Heart right ventricle (tissue), 16 donors: ENCODE measurements at regions not wholly inside any gene's neighbourhood (a gene's known extent, or its start where the extent isn't known, plus 50 kb on each side); places are given as distances from the start of the nearest gene placed in this dataset.

ENCODE experiments used
- ATAC-seq, 8 donors: fragments of 200-7000 bp; cut with Tn5 transposase; one replicate each; pipeline ENCODE4 v1.9.1; 2020; ENCODE audit warnings: mild to moderate bottlenecking in 8 of 8, moderate library complexity in 8 of 8, moderate number of reproducible peaks in 1 of 8
- DNase-seq, 2 donors: peaks; one replicate each; pipeline ENCODE4 v3.0.0-alpha.2; 2020
- H3K27ac ChIP-seq, 10 donors: fragments of 200-600 bp; sonication (generic) in 2 of 10; one replicate each; pipeline versions ENCODE4 v1.5.0 to v1.8.0; 2020 to 2022; ENCODE audit warnings: mild to moderate bottlenecking in 3 of 10
- H3K27me3 ChIP-seq, 7 donors: fragments of 200-600 bp; one replicate each; pipeline ENCODE4 v1.8.0; 2021 to 2022; ENCODE audit warnings: mild to moderate bottlenecking in 2 of 7
- H3K36me3 ChIP-seq, 9 donors: fragments of 200-600 bp; sonication (generic) in 1 of 9; one replicate each; pipeline versions ENCODE4 v1.5.0 to v1.8.0; 2020 to 2022; ENCODE audit warnings: mild to moderate bottlenecking in 2 of 9
- H3K4me1 ChIP-seq, 9 donors: fragments of 200-600 bp; sonication (generic) in 1 of 9; one replicate each; pipeline versions ENCODE4 v1.5.0 to v1.8.0; 2020 to 2022; ENCODE audit warnings: mild to moderate bottlenecking in 4 of 9
- H3K4me3 ChIP-seq, 10 donors: fragments of 200-600 bp; sonication (generic) in 2 of 10; one replicate each; pipeline versions ENCODE4 v1.5.0 to v1.8.0; 2020 to 2022; ENCODE audit warnings: mild to moderate bottlenecking in 7 of 10, moderate library complexity in 2 of 10
- H3K9me3 ChIP-seq, 11 donors: fragments of 200-600 bp in 10 of 11; sonication (generic) in 2 of 11; one replicate each; pipeline versions ENCODE4 v1.5.0 to v1.8.0; 2013 to 2022; ENCODE audit warnings: mild to moderate bottlenecking in 2 of 11, control low read depth in 1 of 11, moderate library complexity in 1 of 11
- CTCF ChIP-seq, 9 donors: fragments of 200-600 bp; sonication (generic) in 2 of 9; IDR thresholded peaks; one replicate each; pipeline versions ENCODE4 v1.5.0 to v1.8.0; 2021 to 2022; ENCODE audit warnings: antibody characterized with exemption in 9 of 9, mild to moderate bottlenecking in 5 of 9, moderate library complexity in 1 of 9
- WGBS, 2 donors: extraction: QIAGEN DNeasy Blood & Tissue Kit; methylation state at CpG; one replicate each; pipeline ENCODE4 v1.1.7; 2013; ENCODE audit warnings: inconsistent platforms in 1 of 2; 5-methylcytosine and 5-hydroxymethylcytosine counted together
- intact Hi-C, 10 donors: fragments of 100-400 bp; cut with DNase I; formaldehyde crosslinking; loops; one replicate each; pipeline versions ENCODE4 v1.11.1 to v1.14.2; 2022
- donor health status: Arrhythmogenic right ventricular cardiomyopathy.
- donor health status: ischemic (EF 13 %, LVEDD 7.1; RV severe dilation, severe dysfunction).
- donor health status: healthy with polysubstance abuse.
- donor health status: DM: no; HTN: yes; CAD: no.
- donor health status: DM: no; HTN: no; CAD: no.
- donor health status: ischemic (EF 25% LVEDD 6.9; RV normal size, moderate dysfunction).
- donor health status: ischemic (EF 25% LVEDD 5.7; RV mildly dilated, moderate dysfunction).
- donor health status: healthy.
- donor health status: DM: yes; HTN: yes; CAD: no.
- donor health status: Ischemic cardiomyopathy.
- donor health status: ischemic (EF 35%, LVEDD 5.7; RV mildly dilated, moderate dysfunction).
- donor health status: nonischemic (EF 11% LVEDD 7.7; RV severe dilation, severe dysfunction).
- donor health status: DM: yes; HTN: yes; CAD: no.
- donor health status: PGD.
- donor health status: ischemic (EF 29% LVEDD 5.4; RV normal size, mild dysfunction).
- donor health status: nonischemic (EF 23%, LVEDD 6.1; RV moderate dilation, normal function).

- no peak overlapping the region for H3K27ac ChIP-seq
- intact Hi-C loops: loop anchor here in 8 of 10 donors (5.0 to 10.0 kb wide), 5 partner anchors 518 to 1210 kb away; no protein-coding TSS in a partner anchor
- no peak for TF ChIP-seq CTCF (IDR thresholded peaks at IDR 0.05)
- peaks cover 0 to 14% (median 0%) of the 10 kb centered on the region in 9 donors for H3K4me1 ChIP-seq
- H3K4me3 ChIP-seq: no peak overlapping the region
- WGBS, 2 donors: 98% methylated on average over 1 of the region's 1 CpG
- ATAC-seq: no peak
- no peaks in the 10 kb centered on the region for H3K36me3 ChIP-seq
- DNase-seq: no peak
- H3K9me3 ChIP-seq: no peaks in the 10 kb centered on the region
- no peaks in the 10 kb centered on the region for H3K27me3 ChIP-seq
Measured at GRCh38 chr1:55376897-55377296, 161.7 kb upstream of the USP24 start.

GRCh38 chr1:55375617-55376258, 160.6 kb upstream of the USP24 start:
- Histone ChIP-seq H3K9me3 (no peaks in the 10 kb centered on the region), H3K4me3 (no peak overlapping the region), H3K4me1 (peaks cover 0 to 14% (median 0%) of the 10 kb centered on the region in 9 donors), H3K36me3 (no peaks in the 10 kb centered on the region), H3K27me3 (no peaks in the 10 kb centered on the region), H3K27ac (no peak overlapping the region)
- peak in 4 of 8 donors; percentile 10 to 63 (median 48) for ATAC-seq
- peak in 1 of 2 donors; percentile 62 for DNase-seq
- WGBS, 2 donors: 33 to 41% methylated on average over 4 of the region's 4 CpGs
- intact Hi-C loops: loop anchor here in 9 of 10 donors (2.0 to 10.0 kb wide), 6 partner anchors 519 to 1212 kb away; no protein-coding TSS in a partner anchor
- TF ChIP-seq CTCF (IDR thresholded peaks at IDR 0.05): peak; percentile 89 to 99 (median 92)

- intact Hi-C loops: loop anchor here in 9 of 10 donors (2.0 to 10.0 kb wide), 6 partner anchors 520 to 1212 kb away; no protein-coding TSS in a partner anchor
- Histone ChIP-seq H3K27ac (no peak overlapping the region), H3K4me1 (peaks cover 0 to 14% (median 0%) of the 10 kb centered on the region in 9 donors), H3K27me3 (no peaks in the 10 kb centered on the region), H3K9me3 (no peaks in the 10 kb centered on the region), H3K4me3 (no peak overlapping the region), H3K36me3 (no peaks in the 10 kb centered on the region)
- ATAC-seq (peak in 5 of 8 donors; percentile 23 to 52 (median 37)), DNase-seq (no peak)
- no peak for TF ChIP-seq CTCF (IDR thresholded peaks at IDR 0.05)
- 81 to 84% methylated on average over 14 of the region's 14 CpGs for WGBS, 2 donors
Measured at GRCh38 chr1:55374801-55375616, 159.8 kb upstream of the USP24 start.

GRCh38 chr1:55374216-55374615, 159.1 kb upstream of the USP24 start:
- WGBS, 2 donors: 91 to 95% methylated on average over 1 of the region's 1 CpG
- DNase-seq: no peak
- Histone ChIP-seq H3K27ac (no peak overlapping the region), H3K4me3 (no peak overlapping the region), H3K4me1 (peaks cover 0 to 14% (median 0%) of the 10 kb centered on the region in 9 donors), H3K27me3 (no peaks in the 10 kb centered on the region), H3K36me3 (no peaks in the 10 kb centered on the region), H3K9me3 (no peaks in the 10 kb centered on the region)
- no peak for TF ChIP-seq CTCF (IDR thresholded peaks at IDR 0.05)
- ATAC-seq: no peak
- intact Hi-C loops: loop anchor here in 3 of 10 donors (2.0 to 10.0 kb wide), 3 partner anchors 521 to 1211 kb away; no protein-coding TSS in a partner anchor
